Type B pancreatic cell (in vitro differentiated cells): ENCODE measurements at regions not wholly inside any gene's neighbourhood (a gene's known extent, or its start where the extent isn't known, plus 50 kb on each side); places are given as distances from the start of the nearest gene placed in this dataset.

ENCODE experiments used
- DNase-seq: peaks from one replicate; pipeline ENCODE4 v3.0.0; 2021; ENCODE audit warnings: mixed read lengths; ENCODE audit not compliant: unreplicated experiment; ENCODE audit errors: extremely low spot score
- H3K27ac Mint-ChIP-seq: 2 replicates; pipeline ENCODE4 v1.8.0; 2021; ENCODE audit warnings: mild to moderate bottlenecking, mixed read lengths
- H3K27me3 Mint-ChIP-seq: 2 replicates; pipeline ENCODE4 v1.8.0; 2021; ENCODE audit warnings: mixed read lengths
- H3K36me3 Mint-ChIP-seq: 2 replicates; pipeline ENCODE4 v1.8.0; 2021; ENCODE audit warnings: mixed read lengths
- H3K4me1 Mint-ChIP-seq: one replicate; pipeline ENCODE4 v1.8.0; 2021; ENCODE audit warnings: mixed read lengths; ENCODE audit not compliant: unreplicated experiment
- H3K4me3 Mint-ChIP-seq: 2 replicates; pipeline ENCODE4 v1.8.0; 2021; ENCODE audit warnings: mild to moderate bottlenecking, mixed read lengths
- H3K9me3 Mint-ChIP-seq: 2 replicates; pipeline ENCODE4 v1.8.0; 2021; ENCODE audit warnings: mixed read lengths
- CTCF ChIP-seq: fragments of 200-600 bp; sonication (generic); conservative IDR thresholded peaks from 2 replicates; pipeline ENCODE4 v1.5.0; 2021; ENCODE audit warnings: antibody characterized with exemption, mild to moderate bottlenecking

- Mint-ChIP-seq H3K4me1 (peaks cover 5% of the 10 kb centered on the region), H3K4me3 (no peak overlapping the region), H3K27me3 (peaks cover 19% of the 10 kb centered on the region), H3K9me3 (peaks cover 5% of the 10 kb centered on the region), H3K27ac (no peak overlapping the region), H3K36me3 (no peaks in the 10 kb centered on the region)
- no peak for DNase-seq
- no peak for TF ChIP-seq CTCF
These were observed 95.6 kb downstream of the ESM1 start for GRCh38 chr5:54889826-54890225.

- no peak for TF ChIP-seq CTCF
These were observed 97.7 kb downstream of the ESM1 start for GRCh38 chr5:54887663-54888062.

GRCh38 chr5:54886866-54887265 is 98.5 kb downstream of the ESM1 start:
- no peak for TF ChIP-seq CTCF
- Mint-ChIP-seq H3K36me3 (peaks cover 6% of the 10 kb centered on the region), H3K4me3 (no peak overlapping the region), H3K9me3 (peaks cover 5% of the 10 kb centered on the region), H3K27ac (no peak overlapping the region), H3K4me1 (peaks cover 15% of the 10 kb centered on the region), H3K27me3 (peaks cover 42% of the 10 kb centered on the region)
- DNase-seq, result no peak

More at GRCh38 chr5:54887663-54888062, 97.7 kb downstream of the ESM1 start:
- H3K27me3 Mint-ChIP-seq, result peaks cover 36% of the 10 kb centered on the region
- no peak overlapping the region for H3K27ac Mint-ChIP-seq
- H3K36me3 Mint-ChIP-seq, result peaks cover 6% of the 10 kb centered on the region
- no peak for DNase-seq
- peaks cover 15% of the 10 kb centered on the region for H3K4me1 Mint-ChIP-seq
- peaks cover 5% of the 10 kb centered on the region for H3K9me3 Mint-ChIP-seq
- no peak overlapping the region for H3K4me3 Mint-ChIP-seq

GRCh38 chr5:54885636-54886035 is 99.8 kb downstream of the ESM1 start:
- Mint-ChIP-seq H3K4me1 (peaks cover 15% of the 10 kb centered on the region), H3K9me3 (peaks cover 5% of the 10 kb centered on the region), H3K27ac (no peak overlapping the region), H3K27me3 (peaks cover 45% of the 10 kb centered on the region), H3K4me3 (no peak overlapping the region), H3K36me3 (peaks cover 6% of the 10 kb centered on the region)
- no peak for TF ChIP-seq CTCF
- no peak for DNase-seq

GRCh38 chr5:54884195-54884536 is 101.2 kb downstream of the ESM1 start:
- no peak for DNase-seq
- Mint-ChIP-seq H3K27ac (no peak overlapping the region), H3K27me3 (peaks cover 47% of the 10 kb centered on the region), H3K9me3 (no peaks in the 10 kb centered on the region), H3K4me3 (peak overlapping the region; percentile 75), H3K4me1 (peaks cover 9% of the 10 kb centered on the region), H3K36me3 (peaks cover 6% of the 10 kb centered on the region)
- no peak for TF ChIP-seq CTCF
